ENCODE measurements at regions not wholly inside any gene's neighbourhood (a gene's known extent, or its start where the extent isn't known, plus 50 kb on each side); places are given as distances from the start of the nearest gene placed in this dataset.

- Histone ChIP-seq H3K27ac (ENCODE audit: insufficient read depth, low read length, poor library complexity, severe bottlenecking) (no peak overlapping the region), H3K4me3 (ENCODE audit: low read depth, low read length) (no peak overlapping the region), H3K9me3 (ENCODE audit: control insufficient read depth in 2 of 2, low read length in 2 of 2) (peaks cover 0 to 7% of the 10 kb centered on the region in 2 experiments), H3K4me1 (ENCODE audit: control insufficient read depth, insufficient read depth, low read length, poor library complexity, severe bottlenecking) (no peaks in the 10 kb centered on the region), H3K36me3 (ENCODE audit: control insufficient read depth, insufficient read depth, low read length) (no peaks in the 10 kb centered on the region), H3K27me3 (ENCODE audit: control insufficient read depth, insufficient read depth, low read length) (no peaks in the 10 kb centered on the region)
- Mint-ChIP-seq H3K27me3 (no peaks in the 10 kb centered on the region), H3K27ac (no peak overlapping the region), H3K36me3 (no peaks in the 10 kb centered on the region), H3K4me1 (no peaks in the 10 kb centered on the region), H3K9me3 (peaks cover 0 to 13% (median 7%) of the 10 kb centered on the region in 7 donors), H3K4me3 (no peak overlapping the region)
- ATAC-seq (ENCODE audit: low read depth in 2 of 2) (no peak), DNase-seq (no peak)
Observed at GRCh38 chr13:89163096-89163495, 1491.9 kb downstream of the SLITRK5 start.

- H3K27ac Mint-ChIP-seq: no peak overlapping the region
- H3K4me1 Mint-ChIP-seq: no peaks in the 10 kb centered on the region
Observed at GRCh38 chr13:89165685-89166084, 1494.5 kb downstream of the SLITRK5 start.

GRCh38 chr13:89169951-89170350 lies 1498.8 kb downstream of the SLITRK5 start:
- Histone ChIP-seq H3K27me3 (ENCODE audit: control insufficient read depth, insufficient read depth, low read length) (no peaks in the 10 kb centered on the region), H3K27ac (ENCODE audit: insufficient read depth, low read length, poor library complexity, severe bottlenecking) (no peak overlapping the region), H3K4me3 (ENCODE audit: low read depth, low read length) (no peak overlapping the region), H3K4me1 (ENCODE audit: control insufficient read depth, insufficient read depth, low read length, poor library complexity, severe bottlenecking) (no peaks in the 10 kb centered on the region), H3K36me3 (ENCODE audit: control insufficient read depth, insufficient read depth, low read length) (no peaks in the 10 kb centered on the region), H3K9me3 (ENCODE audit: control insufficient read depth in 2 of 2, low read length in 2 of 2) (no peaks in the 10 kb centered on the region)
- H3K4me1 Mint-ChIP-seq: no peaks in the 10 kb centered on the region
- DNase-seq (no peak), ATAC-seq (ENCODE audit: low read depth in 2 of 2) (no peak)
- no peak overlapping the region for H3K4me3 Mint-ChIP-seq
- H3K27me3 Mint-ChIP-seq: no peaks in the 10 kb centered on the region
- H3K36me3 Mint-ChIP-seq: no peaks in the 10 kb centered on the region
- peaks cover 0 to 20% (median 5%) of the 10 kb centered on the region in 7 donors for H3K9me3 Mint-ChIP-seq
- H3K27ac Mint-ChIP-seq: no peak overlapping the region

More at GRCh38 chr13:89165685-89166084, 1494.5 kb downstream of the SLITRK5 start:
- H3K9me3 Mint-ChIP-seq: peaks cover 0 to 8% (median 6%) of the 10 kb centered on the region in 7 donors
- Histone ChIP-seq H3K27ac (ENCODE audit: insufficient read depth, low read length, poor library complexity, severe bottlenecking) (no peak overlapping the region), H3K4me3 (ENCODE audit: low read depth, low read length) (no peak overlapping the region), H3K9me3 (ENCODE audit: control insufficient read depth in 2 of 2, low read length in 2 of 2) (no peaks in the 10 kb centered on the region), H3K4me1 (ENCODE audit: control insufficient read depth, insufficient read depth, low read length, poor library complexity, severe bottlenecking) (no peaks in the 10 kb centered on the region), H3K36me3 (ENCODE audit: control insufficient read depth, insufficient read depth, low read length) (no peaks in the 10 kb centered on the region), H3K27me3 (ENCODE audit: control insufficient read depth, insufficient read depth, low read length) (no peaks in the 10 kb centered on the region)
- ATAC-seq (ENCODE audit: low read depth in 2 of 2) (no peak), DNase-seq (no peak)
- H3K36me3 Mint-ChIP-seq: no peaks in the 10 kb centered on the region
- no peaks in the 10 kb centered on the region for H3K27me3 Mint-ChIP-seq
- H3K4me3 Mint-ChIP-seq: no peak overlapping the region

DNA sequence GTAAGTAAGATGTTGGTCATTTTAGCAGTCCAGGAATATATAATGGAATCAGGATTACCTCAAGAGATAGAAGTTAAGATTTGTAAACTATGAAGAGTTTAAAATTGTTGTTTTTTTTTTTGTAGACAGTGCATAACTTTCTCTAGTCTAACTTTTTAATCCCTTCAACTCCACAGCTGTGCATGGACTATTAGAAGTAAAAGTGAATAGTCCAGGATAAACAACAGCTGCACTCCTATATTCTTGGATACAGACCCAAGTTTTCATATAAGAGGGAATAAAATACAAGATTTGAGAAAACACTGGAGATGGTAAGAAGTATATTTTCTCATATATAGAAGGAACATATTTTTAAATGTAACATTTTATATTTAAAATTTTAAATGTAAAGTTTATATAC lies 1509.9 kb downstream of the SLITRK5 start:
- ATAC-seq (ENCODE audit: low read depth in 2 of 2) (no peak), DNase-seq (no peak)
- Mint-ChIP-seq H3K4me3 (no peak overlapping the region), H3K9me3 (peaks cover 0 to 23% (median 5%) of the 10 kb centered on the region in 7 donors), H3K27ac (no peak overlapping the region), H3K36me3 (no peaks in the 10 kb centered on the region), H3K27me3 (no peaks in the 10 kb centered on the region), H3K4me1 (no peaks in the 10 kb centered on the region)
- Histone ChIP-seq H3K36me3 (ENCODE audit: control insufficient read depth, insufficient read depth, low read length) (no peaks in the 10 kb centered on the region), H3K4me3 (ENCODE audit: low read depth, low read length) (no peak overlapping the region), H3K27me3 (ENCODE audit: control insufficient read depth, insufficient read depth, low read length) (no peaks in the 10 kb centered on the region), H3K4me1 (ENCODE audit: control insufficient read depth, insufficient read depth, low read length, poor library complexity, severe bottlenecking) (no peaks in the 10 kb centered on the region), H3K9me3 (ENCODE audit: control insufficient read depth in 2 of 2, low read length in 2 of 2) (peaks cover 5 to 14% of the 10 kb centered on the region in 2 experiments), H3K27ac (ENCODE audit: insufficient read depth, low read length, poor library complexity, severe bottlenecking) (no peak overlapping the region)

GRCh38 chr13:89199138-89199537 lies 1528.0 kb downstream of the SLITRK5 start:
- ATAC-seq (ENCODE audit: low read depth in 2 of 2) (no peak), DNase-seq (no peak)
- Mint-ChIP-seq H3K9me3 (peaks cover 0 to 17% (median 8%) of the 10 kb centered on the region in 7 donors), H3K27me3 (no peaks in the 10 kb centered on the region), H3K4me3 (no peak overlapping the region), H3K36me3 (no peaks in the 10 kb centered on the region), H3K4me1 (no peaks in the 10 kb centered on the region), H3K27ac (no peak overlapping the region)
- Histone ChIP-seq H3K27ac (ENCODE audit: insufficient read depth, low read length, poor library complexity, severe bottlenecking) (no peak overlapping the region), H3K4me3 (ENCODE audit: low read depth, low read length) (no peak overlapping the region), H3K9me3 (ENCODE audit: control insufficient read depth in 2 of 2, low read length in 2 of 2) (peaks cover 0 to 2% of the 10 kb centered on the region in 2 experiments), H3K27me3 (ENCODE audit: control insufficient read depth, insufficient read depth, low read length) (no peaks in the 10 kb centered on the region), H3K36me3 (ENCODE audit: control insufficient read depth, insufficient read depth, low read length) (no peaks in the 10 kb centered on the region), H3K4me1 (ENCODE audit: control insufficient read depth, insufficient read depth, low read length, poor library complexity, severe bottlenecking) (no peaks in the 10 kb centered on the region)

- no peaks in the 10 kb centered on the region for H3K4me1 Mint-ChIP-seq
- Histone ChIP-seq H3K4me3 (ENCODE audit: low read depth, low read length) (no peak overlapping the region), H3K27me3 (ENCODE audit: control insufficient read depth, insufficient read depth, low read length) (no peaks in the 10 kb centered on the region), H3K9me3 (ENCODE audit: control insufficient read depth in 2 of 2, low read length in 2 of 2) (peaks cover 0 to 2% of the 10 kb centered on the region in 2 experiments), H3K4me1 (ENCODE audit: control insufficient read depth, insufficient read depth, low read length, poor library complexity, severe bottlenecking) (no peaks in the 10 kb centered on the region), H3K27ac (ENCODE audit: insufficient read depth, low read length, poor library complexity, severe bottlenecking) (no peak overlapping the region), H3K36me3 (ENCODE audit: control insufficient read depth, insufficient read depth, low read length) (no peaks in the 10 kb centered on the region)
- no peak overlapping the region for H3K27ac Mint-ChIP-seq
- ATAC-seq (ENCODE audit: low read depth in 2 of 2) (no peak), DNase-seq (no peak)
- H3K27me3 Mint-ChIP-seq: no peaks in the 10 kb centered on the region
- peaks cover 0 to 11% (median 5%) of the 10 kb centered on the region in 7 donors for H3K9me3 Mint-ChIP-seq
- no peak overlapping the region for H3K4me3 Mint-ChIP-seq
- H3K36me3 Mint-ChIP-seq: no peaks in the 10 kb centered on the region
Observed at GRCh38 chr13:89204435-89204834, 1533.3 kb downstream of the SLITRK5 start.

DNA sequence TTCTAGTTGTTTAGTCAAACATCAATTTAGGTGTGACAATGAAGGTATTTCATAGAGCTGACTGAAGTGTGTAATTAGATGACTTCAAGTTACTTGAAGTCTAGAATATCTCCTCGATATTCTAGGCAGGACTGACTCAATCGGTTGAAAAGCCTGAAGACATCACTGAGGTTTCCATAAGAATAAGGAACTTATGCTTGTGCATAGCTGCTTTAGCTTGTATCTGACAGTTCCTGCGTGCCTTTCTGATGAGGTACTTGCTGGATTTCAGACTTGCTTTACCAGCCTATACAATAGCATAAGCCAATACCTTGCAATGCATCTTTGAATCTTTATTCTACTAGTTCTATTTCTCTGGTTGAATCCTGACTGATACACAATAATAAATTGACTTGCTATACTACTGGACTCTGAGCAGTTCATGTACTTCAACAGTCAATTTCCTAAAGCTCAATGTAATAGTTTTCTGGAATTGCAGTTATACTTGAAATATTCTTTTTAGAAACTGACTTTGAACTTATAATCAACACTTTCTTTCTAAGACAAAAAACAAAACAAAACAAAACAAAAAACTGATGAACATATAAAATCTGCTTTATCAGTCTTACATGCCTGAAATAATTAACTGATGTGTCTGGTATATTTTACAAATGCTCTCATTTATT lies 1534.8 kb downstream of the SLITRK5 start:
- Mint-ChIP-seq H3K27ac (no peak overlapping the region), H3K9me3 (peaks cover 0 to 11% (median 3%) of the 10 kb centered on the region in 7 donors), H3K4me1 (no peaks in the 10 kb centered on the region), H3K4me3 (no peak overlapping the region), H3K27me3 (no peaks in the 10 kb centered on the region), H3K36me3 (no peaks in the 10 kb centered on the region)
- ATAC-seq (ENCODE audit: low read depth in 2 of 2) (no peak), DNase-seq (no peak)
- H3K27ac ChIP-seq (ENCODE audit: insufficient read depth, low read length, poor library complexity, severe bottlenecking): no peak overlapping the region
- no peak overlapping the region for H3K4me3 ChIP-seq (ENCODE audit: low read depth, low read length)
- H3K27me3 ChIP-seq (ENCODE audit: control insufficient read depth, insufficient read depth, low read length): no peaks in the 10 kb centered on the region
- peaks cover 0 to 2% of the 10 kb centered on the region in 2 experiments for H3K9me3 ChIP-seq (ENCODE audit: control insufficient read depth in 2 of 2, low read length in 2 of 2)
- H3K36me3 ChIP-seq (ENCODE audit: control insufficient read depth, insufficient read depth, low read length): no peaks in the 10 kb centered on the region
- H3K4me1 ChIP-seq (ENCODE audit: control insufficient read depth, insufficient read depth, low read length, poor library complexity, severe bottlenecking): no peaks in the 10 kb centered on the region

- ATAC-seq (ENCODE audit: low read depth in 2 of 2) (no peak), DNase-seq (no peak)
- H3K9me3 ChIP-seq (ENCODE audit: control insufficient read depth in 2 of 2, low read length in 2 of 2): peaks cover 2 to 5% of the 10 kb centered on the region in 2 experiments
- no peak overlapping the region for H3K27ac Mint-ChIP-seq
- H3K9me3 Mint-ChIP-seq: peaks cover 0 to 18% (median 5%) of the 10 kb centered on the region in 7 donors
- H3K27me3 ChIP-seq (ENCODE audit: control insufficient read depth, insufficient read depth, low read length): no peaks in the 10 kb centered on the region
- H3K27ac ChIP-seq (ENCODE audit: insufficient read depth, low read length, poor library complexity, severe bottlenecking): no peak overlapping the region
- H3K4me3 ChIP-seq (ENCODE audit: low read depth, low read length): no peak overlapping the region
- H3K36me3 Mint-ChIP-seq: no peaks in the 10 kb centered on the region
- H3K4me1 ChIP-seq (ENCODE audit: control insufficient read depth, insufficient read depth, low read length, poor library complexity, severe bottlenecking): no peaks in the 10 kb centered on the region
- H3K36me3 ChIP-seq (ENCODE audit: control insufficient read depth, insufficient read depth, low read length): no peaks in the 10 kb centered on the region
- H3K27me3 Mint-ChIP-seq: no peaks in the 10 kb centered on the region
- no peak overlapping the region for H3K4me3 Mint-ChIP-seq
- no peaks in the 10 kb centered on the region for H3K4me1 Mint-ChIP-seq
Observed at GRCh38 chr13:89212186-89212585, 1541.0 kb downstream of the SLITRK5 start.

Measured in CD4-positive, CD25-positive, alpha-beta regulatory T cell (primary cell).